HG03460 (cell line): ENCODE measurements at regions not wholly inside any gene's neighbourhood (a gene's known extent, or its start where the extent isn't known, plus 50 kb on each side); places are given as distances from the start of the nearest gene placed in this dataset.

Experiments used
- ATAC-seq: cut with Tn5 transposase; IDR thresholded peaks from one replicate; pipeline ENCODE4 v1.9.1; 2021; ENCODE audit not compliant: unreplicated experiment

DNA sequence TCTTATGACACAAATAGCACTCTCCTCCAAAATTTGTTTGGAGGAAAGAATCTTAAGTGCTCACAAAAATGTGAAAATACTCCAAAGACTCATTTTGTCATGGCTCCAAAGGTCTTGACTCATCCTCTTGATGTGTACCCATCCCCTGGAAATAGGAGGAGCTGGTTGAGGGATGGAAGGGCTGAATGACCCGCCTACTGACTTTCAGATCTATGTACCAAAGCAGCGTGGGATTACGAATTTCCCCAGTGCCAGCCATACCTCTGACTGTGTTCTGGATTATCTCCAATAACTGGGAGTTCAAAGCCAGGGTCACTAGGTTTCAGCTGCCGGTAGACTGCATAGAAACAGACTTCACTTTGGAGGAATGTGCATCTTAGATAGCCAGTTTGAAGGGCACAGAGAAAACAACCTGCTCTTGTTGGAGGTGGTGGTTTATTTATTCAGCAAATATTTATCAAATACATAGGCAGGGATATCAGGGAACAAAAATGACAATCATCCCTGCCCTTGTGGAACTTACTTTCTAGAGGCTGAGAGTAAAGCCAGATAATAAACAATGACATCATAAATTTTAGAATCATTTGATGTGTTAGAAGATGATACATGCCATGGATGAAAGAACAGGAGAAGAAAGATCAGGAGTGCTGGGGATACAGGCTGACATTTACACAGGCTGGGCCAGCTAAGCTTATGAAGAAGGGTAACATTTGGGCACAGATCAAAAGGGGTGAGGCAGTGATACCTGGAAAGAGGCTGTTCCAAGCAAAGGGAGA lies 246.6 kb downstream of the TBXT start:
- no peak for ATAC-seq

DNA sequence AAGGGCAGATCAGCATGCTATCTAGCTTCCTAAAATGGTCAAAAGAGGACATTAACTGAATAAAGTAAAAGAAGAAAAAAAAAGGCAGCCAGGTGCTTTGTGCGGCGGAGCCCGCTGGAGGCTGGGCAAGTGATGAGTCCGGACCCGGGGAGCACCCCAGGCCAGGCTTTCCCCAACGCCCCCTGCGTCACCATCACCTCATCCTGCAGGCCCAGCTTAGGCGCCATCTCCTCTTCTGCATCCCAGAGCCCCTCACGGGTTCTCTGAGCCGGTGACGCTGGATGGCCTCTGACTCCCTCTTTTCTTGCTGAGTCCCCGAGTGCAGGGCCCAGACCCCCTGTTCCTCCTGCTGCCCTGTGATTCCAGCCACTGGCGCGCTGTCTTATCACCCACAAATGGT lies 250.1 kb downstream of the TBXT start:
- no peak for ATAC-seq

DNA sequence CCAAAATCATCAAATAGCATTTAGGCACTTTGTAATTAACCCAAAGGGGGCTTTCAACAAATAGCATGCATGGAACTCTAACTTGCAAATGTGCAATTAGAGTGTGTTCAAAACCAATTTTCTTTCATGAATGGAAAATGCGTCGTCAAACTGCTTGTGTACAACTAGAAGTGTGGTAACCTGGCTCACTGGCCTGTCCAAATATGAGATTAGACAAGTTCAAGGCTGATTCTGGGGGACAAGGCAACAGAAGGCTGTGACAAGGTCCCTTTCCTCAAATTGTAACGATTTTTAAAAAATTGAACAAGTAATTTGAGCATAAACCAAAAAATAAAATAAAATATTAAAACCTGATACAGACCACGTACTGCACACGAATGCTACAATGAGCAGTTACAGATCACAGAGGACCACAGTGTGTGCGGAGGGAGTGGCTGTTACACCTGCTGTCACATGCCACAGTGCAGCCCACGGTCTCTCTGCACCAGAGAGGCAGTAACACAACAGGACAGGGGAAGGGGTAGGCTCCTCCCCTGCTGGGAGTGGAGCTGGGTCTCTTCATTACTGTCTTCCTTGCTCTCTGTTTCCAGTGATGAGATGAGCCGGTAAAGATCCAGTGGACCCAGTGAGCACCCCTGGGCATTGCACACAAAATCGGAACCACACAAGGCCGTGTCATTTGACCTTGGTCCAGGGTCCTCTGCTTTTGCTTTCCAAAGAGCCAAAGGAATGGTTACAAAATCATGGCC lies 252.2 kb upstream of the PDE10A start:
- no peak for ATAC-seq

DNA sequence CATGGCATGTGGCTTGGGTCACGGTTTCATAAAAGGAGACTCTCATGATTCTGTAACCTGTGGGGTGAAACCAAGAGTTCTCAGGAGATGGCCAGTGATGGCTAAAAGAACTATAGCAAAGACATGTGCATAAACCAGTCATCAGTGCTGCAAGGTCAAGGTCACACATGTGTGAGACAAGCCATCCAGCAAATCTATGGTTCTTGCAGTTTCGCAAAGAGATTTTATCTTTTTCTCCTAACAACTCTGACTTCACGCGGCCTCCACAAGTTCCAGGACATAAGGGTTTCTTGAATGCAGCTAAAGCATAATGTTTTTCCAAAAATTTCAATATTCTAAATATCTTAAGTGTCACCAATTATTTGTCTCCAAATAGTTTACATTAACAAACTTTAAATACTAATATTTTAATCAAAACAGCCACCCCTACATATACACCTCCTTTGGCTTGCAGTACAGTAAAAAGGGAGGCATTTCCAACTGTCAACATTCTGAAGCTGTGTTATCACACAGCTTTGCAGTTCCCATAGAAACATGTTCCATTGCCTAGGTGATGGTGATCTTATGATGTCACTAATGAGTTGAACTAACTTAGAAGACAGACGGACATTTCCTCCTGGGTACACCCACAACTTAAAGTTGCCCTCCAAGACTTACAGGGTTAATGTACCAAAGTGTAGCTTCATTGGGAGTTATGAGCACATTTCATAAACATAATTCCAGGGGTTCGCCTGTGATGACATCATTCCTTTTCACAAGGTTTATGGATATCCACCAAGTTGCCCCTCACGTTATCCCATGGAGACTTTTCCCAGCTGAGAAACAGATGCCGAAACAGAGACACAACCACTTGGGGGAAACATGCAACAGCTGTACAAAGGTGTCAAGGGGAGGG lies 250.9 kb upstream of the PDE10A start:
- ATAC-seq = no peak

DNA sequence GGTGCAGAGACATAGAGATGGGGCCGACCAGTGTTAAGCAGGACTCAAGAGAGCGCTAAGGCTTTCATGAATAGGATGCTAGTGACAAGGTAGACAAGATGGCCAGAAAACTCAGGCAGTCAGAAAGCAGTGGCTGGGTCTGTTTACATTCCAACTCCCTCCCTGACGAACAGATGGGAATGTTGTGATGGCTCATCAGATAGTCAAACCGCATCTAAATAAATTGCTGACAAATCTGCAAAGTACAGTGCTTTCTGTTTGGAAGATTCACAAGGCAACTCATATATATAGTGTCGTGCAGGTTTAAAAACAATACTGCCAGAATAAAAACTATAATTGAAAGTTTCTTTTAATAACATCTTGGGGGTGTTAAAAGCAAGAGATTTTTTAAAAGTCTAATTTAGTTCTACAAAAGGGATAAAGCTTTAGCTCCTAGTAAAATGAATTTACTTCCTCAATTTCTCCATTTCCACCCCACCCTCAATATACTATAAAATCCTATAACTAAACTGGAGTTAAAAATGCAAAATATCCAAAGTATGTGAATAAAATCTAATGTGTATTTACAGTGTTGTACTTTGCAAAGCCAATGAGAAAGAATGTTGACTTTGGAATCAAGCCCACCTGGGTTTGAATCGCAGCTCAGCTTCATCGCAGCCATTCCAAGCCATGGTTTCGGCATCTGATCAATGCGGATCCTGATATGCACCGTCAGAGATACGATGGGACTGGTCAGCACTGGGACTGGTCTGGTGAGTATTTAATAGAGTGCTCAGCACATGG lies 247.3 kb upstream of the PDE10A start:
- no peak for ATAC-seq

DNA sequence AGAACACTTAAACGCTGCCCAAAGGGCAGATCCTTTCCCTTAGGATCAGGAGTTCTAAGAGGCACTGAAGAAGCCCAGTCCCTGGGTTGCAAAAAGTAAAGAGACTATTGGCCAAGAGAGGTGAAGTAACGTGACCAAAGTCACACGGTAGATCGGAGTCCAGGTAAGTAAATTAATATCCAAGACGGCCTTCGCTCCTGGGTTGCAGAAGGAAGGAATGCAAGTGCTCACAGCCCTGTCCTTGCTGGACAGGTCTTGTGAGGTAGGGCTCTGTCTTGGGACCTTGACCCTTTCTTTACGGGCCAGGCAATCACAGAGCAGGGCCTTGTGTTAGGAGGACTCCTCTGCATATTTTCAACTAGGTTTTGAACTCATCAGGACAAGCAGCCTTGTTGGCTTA lies 243.7 kb upstream of the PDE10A start:
- ATAC-seq = no peak

DNA sequence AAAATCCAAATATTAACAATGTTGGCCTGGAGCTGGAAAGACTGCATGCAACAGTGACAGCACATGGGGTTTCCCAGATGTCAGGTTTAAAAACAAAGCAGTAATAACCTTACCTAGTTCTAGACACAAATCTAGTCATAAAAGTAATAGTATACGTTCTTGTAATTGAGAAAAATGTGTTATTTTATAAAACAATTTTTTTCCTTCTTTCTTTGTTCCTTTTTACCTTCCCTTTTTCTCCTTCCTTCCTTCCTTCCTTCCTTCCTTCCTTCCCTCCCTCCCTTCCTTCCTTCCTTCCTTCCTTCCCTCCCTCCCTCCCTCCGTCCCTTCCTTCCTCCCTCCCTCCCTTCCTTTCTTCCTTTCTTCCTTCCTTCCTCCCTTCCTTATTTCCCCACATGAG lies 242.7 kb upstream of the PDE10A start:
- no peak for ATAC-seq

DNA sequence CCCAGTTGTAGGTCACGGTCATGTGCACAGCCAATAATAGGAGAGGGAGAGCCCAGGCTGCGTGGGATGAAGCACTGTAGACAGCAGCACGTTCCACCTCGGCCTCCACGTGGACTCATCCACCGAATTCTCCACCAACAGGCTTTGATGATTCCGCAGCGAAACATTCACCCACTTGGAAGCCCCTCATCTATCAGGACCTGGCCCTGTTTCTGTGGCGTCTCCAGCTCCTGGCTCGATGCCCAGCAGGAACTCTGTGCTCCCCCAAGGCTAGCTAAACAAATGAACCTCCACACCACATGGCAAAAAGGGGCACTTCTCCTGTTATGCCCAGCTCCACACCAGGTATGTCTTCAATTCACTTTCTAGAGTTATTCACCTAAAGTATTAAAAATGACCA lies 237.9 kb upstream of the PDE10A start:
- ATAC-seq = no peak

DNA sequence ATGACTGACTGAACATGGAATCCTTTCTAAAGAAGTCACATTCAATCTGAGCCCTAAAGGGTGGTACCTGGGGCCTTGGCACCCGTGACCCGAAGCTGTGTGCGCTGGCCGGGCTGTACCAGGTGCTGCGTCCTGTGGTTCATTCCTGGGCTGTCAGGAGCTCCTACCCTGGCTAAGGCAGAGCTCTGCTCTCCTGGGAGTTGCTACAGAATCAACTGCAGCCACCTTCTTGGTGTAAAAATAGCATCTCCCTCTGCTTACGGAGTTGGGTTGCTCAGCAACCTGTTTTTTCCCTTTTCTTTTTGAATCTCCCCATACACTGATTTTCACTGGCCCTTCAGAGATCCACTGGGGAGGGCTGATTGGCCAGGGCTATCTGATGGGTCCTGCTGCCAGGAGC lies 236.6 kb upstream of the PDE10A start:
- ATAC-seq = no peak

DNA sequence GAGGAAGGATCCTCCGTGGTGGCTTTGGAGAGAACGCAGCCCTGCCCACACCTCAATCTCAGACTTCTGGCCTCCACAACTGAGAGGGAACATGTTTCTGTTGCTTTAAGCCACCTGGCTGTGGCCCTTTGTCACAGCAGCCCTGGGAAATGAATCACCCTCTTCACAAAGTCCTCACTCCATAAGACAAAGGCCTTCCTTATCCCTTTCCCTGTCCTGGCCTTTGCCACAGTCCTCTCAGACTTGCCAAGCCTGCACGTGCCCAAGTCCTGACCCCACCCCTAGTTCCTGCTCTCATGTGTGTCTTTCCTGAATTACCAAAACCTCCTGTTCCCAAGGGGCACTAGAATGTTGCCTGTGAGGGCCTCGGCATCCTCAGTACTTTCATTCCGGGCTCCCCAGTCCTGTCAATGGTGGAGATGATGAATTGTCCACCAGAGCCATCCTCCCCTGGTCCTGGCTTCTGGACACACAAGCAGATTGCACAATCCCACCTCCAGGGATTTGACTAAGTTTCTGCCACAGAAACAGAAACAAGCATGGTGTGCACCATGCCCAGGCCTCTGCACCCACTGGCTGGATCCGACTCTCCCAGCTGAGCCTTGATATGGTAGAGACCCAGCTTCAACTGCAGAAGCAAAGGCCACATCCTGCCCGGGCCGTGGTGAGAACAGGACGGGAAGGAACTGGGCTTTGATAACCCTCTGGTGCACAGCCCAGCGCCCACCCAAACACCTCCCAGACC lies 232.6 kb upstream of the PDE10A start:
- no peak for ATAC-seq

DNA sequence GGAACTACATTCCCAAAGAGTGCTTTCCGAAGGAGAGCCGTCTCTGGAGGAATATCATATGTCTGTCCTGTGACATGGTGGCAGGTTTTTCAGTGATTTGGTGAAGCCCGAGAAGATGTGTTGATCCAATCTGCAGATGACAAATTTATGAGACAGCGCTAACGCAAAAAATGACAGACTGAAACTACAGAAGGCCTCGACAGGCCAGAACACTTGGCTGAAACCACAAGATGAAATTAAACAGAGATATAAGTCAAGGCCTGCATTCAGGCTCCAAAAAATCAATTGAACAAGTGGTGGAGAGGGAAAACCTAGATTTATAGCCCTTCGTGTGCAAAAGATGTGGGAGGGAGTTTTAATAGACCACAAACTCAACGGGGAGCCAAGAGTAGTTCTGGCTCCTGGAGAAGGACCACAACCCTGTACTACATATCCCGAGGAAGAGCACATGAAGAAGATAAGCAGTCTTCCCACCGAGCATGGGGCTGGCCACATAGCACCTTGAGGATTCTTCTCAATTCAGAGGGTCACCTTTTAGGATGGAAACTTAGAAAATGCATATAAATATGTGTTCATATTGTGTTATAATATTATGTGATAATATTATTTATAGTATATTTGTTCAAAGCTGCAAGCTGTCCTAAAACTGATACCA lies 231.3 kb upstream of the PDE10A start:
- ATAC-seq = no peak

DNA sequence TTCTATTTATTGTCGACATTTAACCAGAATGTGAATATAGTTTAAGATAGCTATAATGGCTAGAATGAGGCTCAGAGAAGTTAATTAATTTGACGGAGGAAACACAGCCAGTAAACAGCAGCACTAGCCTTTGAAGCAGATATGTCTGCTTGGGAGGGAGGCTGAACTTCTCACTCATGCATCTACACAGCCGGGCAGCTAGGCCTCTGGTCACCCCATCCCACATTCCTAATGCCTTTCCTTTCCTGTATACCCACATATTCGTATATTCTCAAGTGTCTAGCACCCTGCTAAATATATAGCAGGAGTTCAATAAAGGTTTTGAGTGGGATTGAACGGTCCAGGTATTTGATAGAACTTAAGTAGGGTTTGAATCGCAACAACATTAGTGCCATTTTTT lies 230.4 kb upstream of the PDE10A start:
- no peak for ATAC-seq

DNA sequence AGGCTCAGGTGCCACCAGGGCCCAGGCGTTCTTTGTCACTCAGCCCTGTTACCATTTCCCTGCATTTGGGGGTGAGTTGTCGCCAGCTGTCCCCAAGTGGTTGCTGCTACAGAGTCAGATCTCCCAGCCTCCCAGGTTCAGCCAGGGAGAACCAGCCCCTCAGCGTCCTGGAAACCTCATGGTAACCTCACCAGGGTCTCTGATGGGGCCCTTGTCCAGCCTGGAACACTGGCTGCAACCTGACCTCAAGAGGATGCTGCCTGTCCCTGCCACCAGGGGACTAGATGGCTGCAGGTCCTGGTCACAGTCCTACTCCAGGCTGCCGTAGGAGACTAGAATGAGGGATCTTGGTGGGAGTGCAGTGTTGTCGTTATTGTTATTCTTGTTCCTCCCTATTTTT lies 228.3 kb upstream of the PDE10A start:
- ATAC-seq = no peak

DNA sequence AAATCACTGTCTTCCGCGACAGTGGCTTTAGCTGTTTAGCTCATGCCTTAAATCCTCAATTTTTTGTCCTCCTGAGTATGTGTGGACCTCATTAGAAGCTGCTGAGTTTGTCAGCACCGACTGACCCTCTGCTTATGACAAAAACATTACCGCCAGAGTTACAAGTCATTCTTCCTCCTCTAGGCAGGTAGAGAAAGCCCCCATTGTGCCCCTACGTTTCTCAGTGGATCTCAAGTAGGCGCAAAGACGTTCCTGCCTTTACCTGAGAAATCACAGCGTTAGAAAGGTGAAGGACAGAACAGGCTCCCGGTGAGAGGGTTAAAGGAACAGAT lies 227.3 kb upstream of the PDE10A start:
- ATAC-seq = no peak

DNA sequence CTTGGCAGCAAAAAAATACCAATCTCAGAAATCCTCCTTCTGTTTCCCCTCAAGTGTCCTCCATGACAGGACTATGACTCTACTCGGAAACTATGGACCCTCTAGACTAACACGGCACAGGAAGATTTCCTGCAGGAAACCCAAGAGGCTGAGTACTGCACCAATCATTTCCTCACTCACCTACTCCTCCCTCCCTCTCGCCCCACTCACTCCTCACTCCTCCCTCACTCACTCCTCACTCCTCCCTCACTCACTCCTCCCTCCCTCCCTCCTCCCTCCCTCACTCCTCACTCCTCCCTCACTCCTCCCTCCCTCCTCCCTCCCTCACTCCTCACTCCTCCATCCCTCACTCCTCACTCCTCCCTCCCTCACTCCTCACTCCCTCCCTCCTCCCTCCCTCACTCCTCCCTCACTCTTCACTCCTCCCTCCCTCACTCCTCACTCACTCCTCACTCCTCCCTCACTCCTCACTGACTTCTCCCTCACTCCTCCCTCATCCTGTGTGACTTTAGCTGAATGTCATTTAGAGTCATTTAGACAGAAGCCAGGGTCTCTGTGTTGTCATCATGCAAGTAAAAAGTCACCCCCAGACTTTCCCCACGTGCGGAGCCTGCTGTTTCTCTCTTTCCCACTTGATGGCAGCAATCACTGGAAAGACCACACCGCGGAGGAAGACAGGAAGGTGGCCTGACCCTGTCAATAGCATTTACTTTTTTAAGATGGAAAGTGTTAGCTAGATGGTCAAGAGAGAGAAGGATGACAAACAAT lies 226.8 kb upstream of the PDE10A start:
- no peak for ATAC-seq

DNA sequence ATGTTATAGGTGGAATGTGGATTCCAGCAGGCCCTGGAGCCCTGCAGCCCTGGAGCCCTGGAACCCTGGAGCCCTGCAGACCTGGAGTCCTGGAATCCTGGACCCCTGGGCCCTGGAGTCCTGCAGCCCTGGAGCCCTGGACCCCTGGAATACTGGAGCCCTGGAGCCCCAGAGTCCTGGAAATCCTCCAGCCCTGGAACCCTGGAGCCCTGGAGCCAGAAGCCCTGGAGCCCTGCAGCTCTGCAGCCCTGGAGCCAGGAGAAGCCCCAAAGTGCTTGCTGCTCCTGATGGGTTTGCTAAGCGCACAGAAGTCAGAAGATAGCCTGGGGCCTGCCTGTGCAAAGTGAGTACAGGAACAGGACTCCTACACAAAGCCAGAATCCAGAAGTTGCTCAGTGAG lies 223.1 kb upstream of the PDE10A start:
- ATAC-seq = no peak

DNA sequence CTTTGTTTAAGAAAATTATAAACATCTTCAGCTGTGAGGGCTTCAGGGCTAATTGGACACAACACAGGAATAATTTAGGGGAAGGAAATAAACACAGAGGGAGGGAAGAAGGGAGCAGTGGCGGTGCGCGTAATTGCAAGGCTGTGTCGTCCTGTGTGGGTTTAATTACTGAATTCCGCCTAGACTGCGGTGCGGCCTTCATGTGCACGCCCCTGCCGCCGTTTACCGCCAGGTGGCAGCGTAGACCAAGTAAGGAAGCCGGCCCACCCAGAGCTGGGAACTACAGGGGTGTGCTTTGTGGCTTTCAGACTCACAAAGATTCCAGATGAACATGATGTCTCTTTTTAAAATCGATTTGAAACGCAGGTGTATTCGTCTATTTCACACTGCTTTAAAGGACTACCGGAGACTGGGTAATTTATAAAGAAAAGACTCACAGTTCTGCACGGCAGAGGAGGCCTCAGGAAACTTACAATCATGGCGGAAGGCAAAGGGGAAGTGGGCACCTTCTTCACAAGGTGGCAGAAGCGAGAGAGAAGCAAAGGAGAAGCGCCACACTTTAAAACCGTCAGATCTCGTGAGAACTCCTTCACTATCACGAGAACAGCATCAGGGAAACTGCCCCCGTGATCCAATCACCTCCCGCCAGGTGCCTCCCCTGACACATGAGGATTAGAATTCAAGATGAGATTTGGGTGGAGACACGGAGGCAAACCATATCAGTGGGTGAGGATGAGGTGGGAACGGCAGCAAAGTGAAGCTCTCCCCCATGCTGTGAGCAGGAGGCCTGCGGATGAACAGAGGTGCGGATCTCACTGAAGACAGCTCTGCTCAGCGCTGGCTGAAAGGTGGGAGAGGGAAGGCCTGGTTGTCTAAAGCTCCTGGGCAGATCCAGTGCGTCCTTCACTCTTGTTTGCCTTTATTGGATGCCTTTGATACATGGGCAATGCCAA lies 222.0 kb upstream of the PDE10A start:
- peak; percentile 99 for ATAC-seq
